B cell (primary cell): ENCODE measurements at regions not wholly inside any gene's neighbourhood (a gene's known extent, or its start where the extent isn't known, plus 50 kb on each side); places are given as distances from the start of the nearest gene placed in this dataset.

Experiments used
- ATAC-seq: fragments of 200-7000 bp; cut with Tn5 transposase; one replicate; pipeline ENCODE4 v1.10.0; 2021; ENCODE audit warnings: low read depth, mild to moderate bottlenecking, moderate number of reproducible peaks, moderate library complexity
- CTCF ChIA-PET: fragments of 350-600 bp; sonication (Branson Sonifier 250); formaldehyde crosslinking; loops from one replicate; lab custom pipeline; 2021; ENCODE audit warnings: antibody characterized with exemption, inconsistent platforms; lab: Charles Lee
- POLR2A ChIA-PET: fragments of 350-600 bp; sonication (Branson Sonifier 250); formaldehyde crosslinking; loops from one replicate; lab custom pipeline; 2021; ENCODE audit warnings: antibody characterized with exemption; lab: Charles Lee
- DNase-seq: peaks from one replicate; pipeline ENCODE4 v3.0.0; 2013
- H2AFZ ChIP-seq: 2 replicates; pipeline ENCODE4 v1.6.1; 2012; ENCODE audit warnings: mild to moderate bottlenecking, low read depth, low read length; ENCODE audit not compliant: insufficient read depth, poor library complexity, severe bottlenecking
- H3K27ac ChIP-seq, 2 donors: 1 replicate in 1 of 2; 2 replicates in 1 of 2; pipeline ENCODE4 v1.5.1; 2012 to 2013; ENCODE audit warnings: low read length in 2 of 2, mild to moderate bottlenecking in 2 of 2, moderate library complexity in 1 of 2
- H3K27me3 ChIP-seq, 4 experiments: fragments of 200-600 bp in 1 of 4; sonication (generic) in 1 of 4; replicated peaks in 1 of 4; 1 replicate in 2 of 4; 2 replicates in 2 of 4; pipeline versions ENCODE4 v1.6.1 to v1.7.0; 2013 to 2016; ENCODE audit warnings: low read length in 3 of 4, mild to moderate bottlenecking in 2 of 4, mixed read lengths in 1 of 4, moderate library complexity in 1 of 4; ENCODE audit not compliant: insufficient read depth in 4 of 4, control insufficient read depth in 3 of 4; ENCODE audit errors: control extremely low read depth in 1 of 4
- H3K36me3 ChIP-seq, 2 experiments: replicated peaks in 1 of 2; 1 replicate in 1 of 2; 2 replicates in 1 of 2; pipeline versions ENCODE4 v1.6.1 to v1.7.1; 2013; ENCODE audit warnings: low read length in 1 of 2; ENCODE audit not compliant: insufficient read depth in 2 of 2, control insufficient read depth in 1 of 2; ENCODE audit errors: control extremely low read depth in 1 of 2, extremely low read depth in 1 of 2
- H3K4me1 ChIP-seq, 2 donors: fragments of 200-600 bp in 1 of 2; sonication (generic) in 1 of 2; 1 replicate in 1 of 2; 2 replicates in 1 of 2; pipeline versions ENCODE4 v1.5.1 to v1.6.1; 2013 to 2017; ENCODE audit warnings: low read length in 2 of 2; ENCODE audit not compliant: control insufficient read depth in 2 of 2, insufficient read depth in 2 of 2
- H3K4me2 ChIP-seq: replicated peaks from 2 replicates; pipeline ENCODE3; 2012; ENCODE audit warnings: mild to moderate bottlenecking, low read depth, low read length; ENCODE audit not compliant: poor library complexity, severe bottlenecking
- H3K4me3 ChIP-seq, 5 experiments: fragments of 200-600 bp in 1 of 5; sonication (generic) in 1 of 5; 1 replicate in 3 of 5; 2 replicates in 2 of 5; pipeline versions ENCODE4 v1.5.1 to v1.7.0; 2011 to 2016; ENCODE audit warnings: low read length in 4 of 5, mild to moderate bottlenecking in 4 of 5, low read depth in 2 of 5, control low read depth in 1 of 5, moderate library complexity in 1 of 5; ENCODE audit not compliant: insufficient read depth in 1 of 5; ENCODE audit errors: control extremely low read depth in 1 of 5, extremely low read depth in 1 of 5
- H3K79me2 ChIP-seq: fragments of 200-600 bp; sonication (generic); one replicate; pipeline ENCODE4 v1.6.0; 2016; ENCODE audit warnings: low read length; ENCODE audit not compliant: control insufficient read depth, insufficient read depth
- H3K9ac ChIP-seq: fragments of 200-600 bp; sonication (generic); 2 replicates; pipeline ENCODE4 v1.6.1; 2017; ENCODE audit warnings: mild to moderate bottlenecking, low read length, moderate library complexity
- H3K9me3 ChIP-seq, 3 donors: one replicate each; pipeline versions ENCODE4 v1.6.1 to v1.7.1; 2013; ENCODE audit warnings: low read length in 2 of 3; ENCODE audit not compliant: control insufficient read depth in 2 of 3, insufficient read depth in 1 of 3; ENCODE audit errors: control extremely low read depth in 1 of 3
- H4K20me1 ChIP-seq: 2 replicates; pipeline ENCODE4 v1.6.0; 2012; ENCODE audit warnings: mild to moderate bottlenecking, low read length; ENCODE audit not compliant: insufficient read depth, control insufficient read depth, poor library complexity, severe bottlenecking
- H3K27ac Mint-ChIP-seq: one replicate; pipeline ENCODE4 v1.8.0; 2021; ENCODE audit warnings: mixed read lengths
- H3K27me3 Mint-ChIP-seq: one replicate; pipeline ENCODE4 v1.8.0; 2021; ENCODE audit warnings: mixed read lengths
- H3K4me1 Mint-ChIP-seq: one replicate; pipeline ENCODE4 v1.8.0; 2021; ENCODE audit warnings: mixed read lengths
- H3K4me3 Mint-ChIP-seq: one replicate; pipeline ENCODE4 v1.8.0; 2021; ENCODE audit warnings: mixed read lengths
- H3K9me3 Mint-ChIP-seq: one replicate; pipeline ENCODE4 v1.8.0; 2022; ENCODE audit warnings: mixed read lengths; ENCODE audit not compliant: insufficient read depth
- EZH2 ChIP-seq: IDR thresholded peaks from 2 replicates; pipeline ENCODE4 v1.6.1; 2012; ENCODE audit warnings: borderline replicate concordance, low read depth, mild to moderate bottlenecking, moderate library complexity, low read length; ENCODE audit not compliant: insufficient read depth, poor library complexity, severe bottlenecking
- WGBS: methylation state at CpG from one replicate; pipeline ENCODE4 v1.1.5; 2013; ENCODE audit warnings: missing lambda C conversion rate; ENCODE audit not compliant: insufficient coverage; 5-methylcytosine and 5-hydroxymethylcytosine counted together
- intact Hi-C: fragments of 100-400 bp; cut with micrococcal nuclease; formaldehyde crosslinking; loops from one replicate; pipeline ENCODE4 v1.10.0; 2022
- TF ChIP-seq, protein P1 (sequence below): fragments of 200-600 bp; IDR thresholded peaks from one replicate; pipeline ENCODE4 v1.8.0; 2022; ENCODE audit warnings: antibody characterized with exemption, mild to moderate bottlenecking

DNA sequence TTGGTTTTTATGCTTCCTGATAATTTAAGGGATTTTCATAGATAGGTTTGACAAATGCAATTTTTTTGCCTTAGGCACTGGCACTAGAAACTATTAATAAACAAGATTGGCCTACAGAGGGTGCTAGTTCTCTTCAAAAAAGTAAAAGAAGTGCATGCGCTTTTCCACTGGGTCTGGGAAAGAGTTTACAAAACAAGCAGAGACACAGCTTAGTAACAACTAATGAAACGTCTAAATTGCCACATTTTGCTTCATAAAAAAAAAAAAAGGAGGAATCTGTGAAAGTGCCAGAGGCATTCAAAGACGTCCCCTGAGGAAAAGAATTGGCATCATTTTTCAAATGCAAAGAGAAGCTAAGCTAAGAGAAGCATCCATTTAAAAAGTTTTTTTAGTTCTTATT, 58.3 kb upstream of the EEA1 start:
- no peaks in the 10 kb centered on the region for H3K79me2 ChIP-seq
- peak overlapping the region; percentile 59 for H2AFZ ChIP-seq
- no peaks in the 10 kb centered on the region for H3K36me3 ChIP-seq
- peaks cover 3% of the 10 kb centered on the region for H3K9me3 Mint-ChIP-seq
- ChIA-PET CTCF (interaction anchor here (0.6 to 7.3 kb wide), 65 partner anchors 9 to 1628 kb away, joined by 3 to 93 read pairs (median 5); partner anchors contain the start of genes EEA1, MRPL42, NUDT4 and UBE2N), POLR2A (interaction anchor here (0.7 to 2.1 kb wide), 6 partner anchors 58 to 1114 kb away, joined by 3 to 6 read pairs (median 4); partner anchors contain the start of genes EEA1 and MRPL42)
- intact Hi-C loops, result loop anchor here (1.0 to 5.0 kb wide), 6 partner anchors 17 to 515 kb away; partner anchors contain the start of gene MRPL42
- peak overlapping the region in 4 of 5 experiments; percentile 12 to 57 (median 34) for H3K4me3 ChIP-seq
- H4K20me1 ChIP-seq, result no peaks in the 10 kb centered on the region
- DNase-seq (peak; percentile 72), ATAC-seq (peak; percentile 37)
- peak overlapping the region; percentile 80 for H3K4me3 Mint-ChIP-seq
- peak overlapping the region; percentile 78 for H3K4me2 ChIP-seq
- WGBS, result 20% methylated on average over 1 of the region's 3 CpGs
- H3K9ac ChIP-seq, result peak overlapping the region; percentile 45
- no peaks in the 10 kb centered on the region for H3K27me3 ChIP-seq
- no peaks in the 10 kb centered on the region for H3K27me3 Mint-ChIP-seq
- peaks cover 1 to 5% (median 1%) of the 10 kb centered on the region in 3 donors for H3K9me3 ChIP-seq
- H3K27ac ChIP-seq, result peak overlapping the region; percentile 66 to 77
- peak overlapping the region; percentile 92 for H3K27ac Mint-ChIP-seq
- peaks cover 21 to 31% of the 10 kb centered on the region in 2 donors for H3K4me1 ChIP-seq
- H3K4me1 Mint-ChIP-seq, result peaks cover 30% of the 10 kb centered on the region
- TF ChIP-seq EZH2, result no peak
- TF ChIP-seq, protein P1, sequence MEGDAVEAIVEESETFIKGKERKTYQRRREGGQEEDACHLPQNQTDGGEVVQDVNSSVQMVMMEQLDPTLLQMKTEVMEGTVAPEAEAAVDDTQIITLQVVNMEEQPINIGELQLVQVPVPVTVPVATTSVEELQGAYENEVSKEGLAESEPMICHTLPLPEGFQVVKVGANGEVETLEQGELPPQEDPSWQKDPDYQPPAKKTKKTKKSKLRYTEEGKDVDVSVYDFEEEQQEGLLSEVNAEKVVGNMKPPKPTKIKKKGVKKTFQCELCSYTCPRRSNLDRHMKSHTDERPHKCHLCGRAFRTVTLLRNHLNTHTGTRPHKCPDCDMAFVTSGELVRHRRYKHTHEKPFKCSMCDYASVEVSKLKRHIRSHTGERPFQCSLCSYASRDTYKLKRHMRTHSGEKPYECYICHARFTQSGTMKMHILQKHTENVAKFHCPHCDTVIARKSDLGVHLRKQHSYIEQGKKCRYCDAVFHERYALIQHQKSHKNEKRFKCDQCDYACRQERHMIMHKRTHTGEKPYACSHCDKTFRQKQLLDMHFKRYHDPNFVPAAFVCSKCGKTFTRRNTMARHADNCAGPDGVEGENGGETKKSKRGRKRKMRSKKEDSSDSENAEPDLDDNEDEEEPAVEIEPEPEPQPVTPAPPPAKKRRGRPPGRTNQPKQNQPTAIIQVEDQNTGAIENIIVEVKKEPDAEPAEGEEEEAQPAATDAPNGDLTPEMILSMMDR, result peak; percentile 81
